CD4-positive, alpha-beta T cell (primary cell): ENCODE measurements at regions not wholly inside any gene's neighbourhood (a gene's known extent, or its start where the extent isn't known, plus 50 kb on each side); places are given as distances from the start of the nearest gene placed in this dataset.

ENCODE experiments used
- ATAC-seq: fragments of 200-7000 bp; cut with Tn5 transposase; one replicate; pipeline ENCODE4 v1.10.0; 2022; ENCODE audit warnings: mild to moderate bottlenecking; ENCODE audit not compliant: poor library complexity
- CTCF ChIA-PET: fragments of 350-600 bp; sonication (Branson Sonifier 250); formaldehyde crosslinking; loops from one replicate; lab custom pipeline; 2021; ENCODE audit warnings: antibody characterized with exemption, inconsistent platforms; lab: Charles Lee
- POLR2A ChIA-PET: fragments of 350-600 bp; sonication (Branson Sonifier 250); formaldehyde crosslinking; loops from one replicate; lab custom pipeline; 2021; ENCODE audit warnings: antibody characterized with exemption, inconsistent platforms; lab: Charles Lee
- DNase-seq, 14 experiments: peaks; one replicate each; pipeline ENCODE4 v3.0.0-alpha.2; 2013 to 2020; ENCODE audit warnings: mixed read lengths in 2 of 14
- H3K27ac ChIP-seq, 2 donors: one replicate each; pipeline versions ENCODE4 v1.5.1 to v1.7.0; 2013; ENCODE audit warnings: low read length in 2 of 2, low read depth in 1 of 2, mild to moderate bottlenecking in 1 of 2
- H3K27me3 ChIP-seq, 2 experiments: 1 replicate in 1 of 2; 2 replicates in 1 of 2; pipeline versions ENCODE4 v1.6.1 to v1.7.0; 2013; ENCODE audit warnings: low read length in 2 of 2, control low read depth in 1 of 2, mild to moderate bottlenecking in 1 of 2, moderate library complexity in 1 of 2; ENCODE audit not compliant: insufficient read depth in 2 of 2, control insufficient read depth in 1 of 2
- H3K36me3 ChIP-seq: one replicate; pipeline ENCODE4 v1.6.1; 2013; ENCODE audit warnings: low read length, control low read depth; ENCODE audit not compliant: insufficient read depth
- H3K4me1 ChIP-seq: one replicate; pipeline ENCODE4 v1.6.1; 2013; ENCODE audit warnings: low read length, control low read depth; ENCODE audit not compliant: insufficient read depth
- H3K4me3 ChIP-seq: one replicate; pipeline ENCODE4 v1.5.1; 2013; ENCODE audit warnings: mild to moderate bottlenecking, low read length, moderate library complexity
- H3K9me3 ChIP-seq, 2 experiments: 1 replicate in 1 of 2; 2 replicates in 1 of 2; pipeline versions ENCODE4 v1.6.1 to v1.7.0; 2013; ENCODE audit warnings: low read length in 2 of 2, mild to moderate bottlenecking in 2 of 2, control low read depth in 1 of 2, moderate library complexity in 1 of 2; ENCODE audit not compliant: control insufficient read depth in 1 of 2, insufficient read depth in 1 of 2
- H3K27ac Mint-ChIP-seq: one replicate; pipeline ENCODE4 v1.8.0; 2020; ENCODE audit warnings: mixed read lengths
- H3K27me3 Mint-ChIP-seq: one replicate; pipeline ENCODE4 v1.8.0; 2021; ENCODE audit warnings: mixed read lengths
- H3K36me3 Mint-ChIP-seq: one replicate; pipeline ENCODE4 v1.8.0; 2021; ENCODE audit warnings: low read depth, mixed read lengths
- H3K4me1 Mint-ChIP-seq: one replicate; pipeline ENCODE4 v1.8.0; 2021; ENCODE audit warnings: low read depth, mixed read lengths
- H3K4me3 Mint-ChIP-seq: one replicate; pipeline ENCODE4 v1.8.0; 2020; ENCODE audit warnings: mild to moderate bottlenecking, mixed read lengths
- H3K9me3 Mint-ChIP-seq: one replicate; pipeline ENCODE4 v1.8.0; 2020; ENCODE audit warnings: mixed read lengths
- intact Hi-C, 2 experiments: fragments of 100-400 bp; cut with DNase I in 1 of 2; cut with micrococcal nuclease in 1 of 2; formaldehyde crosslinking; loops; one replicate each; pipeline versions ENCODE4 v1.15.1 to v1.9.0; 2023 to 2025; cut with DNase I, micrococcal nuclease
- TF ChIP-seq, protein P1 (sequence below): fragments of 200-600 bp; IDR thresholded peaks from one replicate; pipeline ENCODE4 v1.8.0; 2022; ENCODE audit warnings: antibody characterized with exemption, mild to moderate bottlenecking

DNA sequence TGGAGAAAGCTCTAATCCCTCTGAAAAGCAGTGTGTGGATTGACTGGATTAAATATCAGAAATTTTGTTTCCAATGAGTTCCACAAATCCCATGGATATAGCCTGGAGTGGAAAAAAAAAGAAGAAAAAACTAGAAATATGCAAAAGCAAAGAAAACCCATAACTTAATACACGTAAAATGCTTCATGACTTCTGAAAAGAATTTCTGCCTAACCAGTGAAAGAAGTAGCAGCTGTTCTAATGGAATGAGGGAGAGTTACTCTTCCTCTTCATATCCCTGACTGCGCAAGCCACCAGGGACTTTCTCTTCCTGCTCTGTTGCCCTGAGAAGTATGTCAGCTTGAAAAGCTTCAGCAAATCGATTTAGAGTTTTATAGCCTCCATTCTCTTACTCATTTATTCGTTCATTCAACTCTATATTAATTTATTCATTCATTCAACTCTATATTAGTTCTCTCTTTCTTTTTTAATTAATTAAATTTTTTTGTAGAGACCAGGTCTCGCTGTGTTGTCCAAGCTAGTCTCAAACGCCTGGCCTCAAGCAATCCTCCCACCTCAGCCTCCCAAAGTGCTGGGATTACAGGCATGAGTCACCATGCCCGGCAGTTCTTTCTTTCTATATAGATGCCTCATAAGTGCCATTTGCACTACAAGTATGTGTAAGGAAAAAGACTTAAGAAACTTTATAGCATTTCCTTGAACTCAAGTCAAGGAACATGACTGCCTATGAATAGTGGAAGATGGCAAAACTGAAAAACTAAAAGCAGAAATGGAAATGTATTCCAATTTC, 447.3 kb upstream of the NRP1 start:
- intact Hi-C loops = no loop called here
- Histone ChIP-seq H3K27ac (no peak overlapping the region), H3K4me3 (no peak overlapping the region), H3K27me3 (no peaks in the 10 kb centered on the region), H3K36me3 (no peaks in the 10 kb centered on the region), H3K4me1 (no peaks in the 10 kb centered on the region), H3K9me3 (no peaks in the 10 kb centered on the region)
- ATAC-seq (no peak), DNase-seq (no peak)
- no peaks in the 10 kb centered on the region for H3K27me3 Mint-ChIP-seq
- TF ChIP-seq, protein P1, sequence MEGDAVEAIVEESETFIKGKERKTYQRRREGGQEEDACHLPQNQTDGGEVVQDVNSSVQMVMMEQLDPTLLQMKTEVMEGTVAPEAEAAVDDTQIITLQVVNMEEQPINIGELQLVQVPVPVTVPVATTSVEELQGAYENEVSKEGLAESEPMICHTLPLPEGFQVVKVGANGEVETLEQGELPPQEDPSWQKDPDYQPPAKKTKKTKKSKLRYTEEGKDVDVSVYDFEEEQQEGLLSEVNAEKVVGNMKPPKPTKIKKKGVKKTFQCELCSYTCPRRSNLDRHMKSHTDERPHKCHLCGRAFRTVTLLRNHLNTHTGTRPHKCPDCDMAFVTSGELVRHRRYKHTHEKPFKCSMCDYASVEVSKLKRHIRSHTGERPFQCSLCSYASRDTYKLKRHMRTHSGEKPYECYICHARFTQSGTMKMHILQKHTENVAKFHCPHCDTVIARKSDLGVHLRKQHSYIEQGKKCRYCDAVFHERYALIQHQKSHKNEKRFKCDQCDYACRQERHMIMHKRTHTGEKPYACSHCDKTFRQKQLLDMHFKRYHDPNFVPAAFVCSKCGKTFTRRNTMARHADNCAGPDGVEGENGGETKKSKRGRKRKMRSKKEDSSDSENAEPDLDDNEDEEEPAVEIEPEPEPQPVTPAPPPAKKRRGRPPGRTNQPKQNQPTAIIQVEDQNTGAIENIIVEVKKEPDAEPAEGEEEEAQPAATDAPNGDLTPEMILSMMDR = no peak
- ChIA-PET CTCF (no interaction called here), POLR2A (no interaction called here)
- no peaks in the 10 kb centered on the region for H3K4me1 Mint-ChIP-seq
- no peak overlapping the region for H3K27ac Mint-ChIP-seq
- no peaks in the 10 kb centered on the region for H3K9me3 Mint-ChIP-seq
- H3K4me3 Mint-ChIP-seq = no peak overlapping the region
- no peaks in the 10 kb centered on the region for H3K36me3 Mint-ChIP-seq

DNA sequence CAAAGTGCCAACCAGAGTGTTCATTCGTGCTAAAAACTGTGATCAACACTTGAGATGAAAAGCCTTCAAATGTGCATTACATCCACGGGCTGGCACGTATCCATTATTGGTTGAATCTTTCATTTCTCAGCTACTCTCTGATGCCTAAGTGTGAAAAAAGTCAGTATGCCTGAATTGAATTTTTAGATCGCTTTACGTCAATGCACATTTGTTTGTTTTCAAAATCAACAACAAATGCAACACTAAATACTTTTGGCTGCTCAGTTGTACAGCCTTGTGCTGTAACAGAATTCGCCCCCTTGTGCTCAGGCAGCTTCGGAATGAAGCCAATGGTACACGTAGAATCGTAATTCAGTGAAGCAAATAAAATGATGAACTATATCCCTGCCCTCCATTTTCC, 446.5 kb upstream of the NRP1 start:
- no peaks in the 10 kb centered on the region for H3K36me3 ChIP-seq
- H3K4me1 ChIP-seq = no peaks in the 10 kb centered on the region
- no peaks in the 10 kb centered on the region for H3K4me1 Mint-ChIP-seq
- no peaks in the 10 kb centered on the region for H3K9me3 ChIP-seq
- CTCF ChIA-PET = no interaction called here
- DNase-seq = no peak
- POLR2A ChIA-PET = no interaction called here
- H3K4me3 Mint-ChIP-seq = no peak overlapping the region
- H3K4me3 ChIP-seq = no peak overlapping the region
- no peak for ATAC-seq
- no peaks in the 10 kb centered on the region for H3K36me3 Mint-ChIP-seq
- no peaks in the 10 kb centered on the region for H3K27me3 Mint-ChIP-seq
- TF ChIP-seq, protein P1 = no peak
- intact Hi-C loops = no loop called here
- H3K9me3 Mint-ChIP-seq = no peaks in the 10 kb centered on the region
- no peak overlapping the region for H3K27ac Mint-ChIP-seq
- no peak overlapping the region for H3K27ac ChIP-seq
- no peaks in the 10 kb centered on the region for H3K27me3 ChIP-seq

DNA sequence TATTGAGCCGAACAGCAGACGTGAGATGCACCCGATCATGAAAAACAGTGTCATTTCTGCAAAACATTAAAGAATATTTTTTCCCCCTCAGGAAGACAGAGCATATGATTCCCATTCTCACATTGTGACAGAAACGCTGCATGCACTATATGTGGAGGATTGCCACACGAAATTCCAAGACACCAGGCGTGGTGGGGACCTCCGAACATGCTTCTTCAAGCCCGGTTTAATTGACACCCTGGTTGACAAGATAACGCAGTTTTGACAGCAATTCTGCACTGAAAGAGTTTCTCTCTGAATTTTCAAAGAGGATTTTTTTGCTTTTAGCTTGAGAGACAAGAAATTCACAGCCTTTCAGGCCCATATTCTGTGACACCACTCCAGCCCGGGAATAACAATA, 442.8 kb upstream of the NRP1 start:
- Mint-ChIP-seq H3K4me3 (no peak overlapping the region), H3K4me1 (no peaks in the 10 kb centered on the region), H3K27me3 (no peaks in the 10 kb centered on the region), H3K36me3 (no peaks in the 10 kb centered on the region), H3K9me3 (no peaks in the 10 kb centered on the region), H3K27ac (no peak overlapping the region)
- Histone ChIP-seq H3K27me3 (no peaks in the 10 kb centered on the region), H3K4me3 (no peak overlapping the region), H3K9me3 (peaks cover 0 to 5% of the 10 kb centered on the region in 2 experiments), H3K27ac (no peak overlapping the region), H3K4me1 (no peaks in the 10 kb centered on the region), H3K36me3 (no peaks in the 10 kb centered on the region)
- ATAC-seq = no peak
- TF ChIP-seq, protein P1 = no peak
- CTCF ChIA-PET = no interaction called here
- DNase-seq = no peak
- POLR2A ChIA-PET = no interaction called here
- intact Hi-C loops = no loop called here
